Daoy (cell line): ENCODE measurements at regions not wholly inside any gene's neighbourhood (a gene's known extent, or its start where the extent isn't known, plus 50 kb on each side); places are given as distances from the start of the nearest gene placed in this dataset.
"Not testable (repeated sequence)": the region's sequence is repeated elsewhere in the genome, so short reads cannot be mapped to it uniquely, and the experiment has no call there.

ENCODE experiments used
- DNase-seq: peaks from one replicate; pipeline ENCODE4 v3.0.0-alpha.2; 2015; ENCODE audit warnings: low read depth

DNA sequence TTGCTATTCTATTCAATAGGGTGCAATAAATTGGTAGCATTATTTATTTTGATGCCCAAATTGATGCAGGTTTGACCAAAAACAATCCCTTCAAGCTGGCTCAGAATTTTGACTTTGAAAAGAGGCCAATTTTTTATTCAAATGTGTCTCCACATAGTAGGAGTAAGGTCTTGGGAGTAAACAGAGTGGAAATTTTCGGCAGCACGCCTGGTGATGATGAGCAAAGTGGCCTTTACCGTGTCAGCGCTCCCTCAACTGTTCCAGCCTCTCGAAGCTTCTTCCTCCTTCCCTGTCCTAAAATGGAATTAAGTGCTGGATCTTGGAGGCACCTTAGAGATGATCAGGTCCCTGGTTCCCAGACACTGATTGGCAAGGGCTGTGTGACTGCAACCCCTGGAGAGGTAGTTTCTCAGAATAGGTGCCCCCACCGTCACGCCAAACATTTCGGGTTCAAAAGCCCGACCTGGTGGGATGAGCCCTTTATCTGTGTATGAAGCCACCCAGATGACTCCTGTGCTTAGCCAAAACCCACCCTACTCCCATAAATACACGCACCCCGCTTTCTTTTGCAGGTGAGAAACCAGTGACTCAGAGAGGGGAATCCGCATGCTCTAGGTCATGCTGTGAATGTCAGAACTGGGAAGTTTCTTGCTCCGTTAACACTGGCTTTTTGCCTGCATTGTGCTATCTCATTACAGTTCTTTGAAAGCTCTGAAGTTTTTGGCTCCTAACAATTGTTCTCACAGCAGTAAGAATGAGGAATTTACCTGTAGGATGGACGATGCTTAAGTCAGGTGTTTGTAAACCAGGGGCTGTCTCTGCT, 89.1 kb downstream of the CRYGS start:
- DNase-seq = no peak

DNA sequence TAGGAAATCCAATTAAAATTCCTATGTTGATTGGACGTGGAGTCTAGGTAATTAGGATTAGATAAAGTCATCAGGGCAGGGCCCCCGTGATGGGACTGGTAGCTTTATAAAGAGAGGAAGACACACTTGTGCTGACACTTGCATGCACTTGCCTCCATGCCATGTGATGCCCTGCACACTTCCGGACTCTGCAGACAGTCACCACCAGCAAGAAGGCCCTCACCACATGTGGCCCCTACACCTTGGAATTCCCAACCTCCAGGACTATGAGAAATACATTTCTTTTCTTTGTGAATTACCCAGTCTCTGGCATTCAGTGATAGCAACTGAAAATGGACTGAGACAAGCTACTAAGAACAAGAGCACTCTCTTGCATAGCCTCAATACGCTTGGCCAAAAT, 90.6 kb downstream of the CRYGS start:
- no peak for DNase-seq

DNA sequence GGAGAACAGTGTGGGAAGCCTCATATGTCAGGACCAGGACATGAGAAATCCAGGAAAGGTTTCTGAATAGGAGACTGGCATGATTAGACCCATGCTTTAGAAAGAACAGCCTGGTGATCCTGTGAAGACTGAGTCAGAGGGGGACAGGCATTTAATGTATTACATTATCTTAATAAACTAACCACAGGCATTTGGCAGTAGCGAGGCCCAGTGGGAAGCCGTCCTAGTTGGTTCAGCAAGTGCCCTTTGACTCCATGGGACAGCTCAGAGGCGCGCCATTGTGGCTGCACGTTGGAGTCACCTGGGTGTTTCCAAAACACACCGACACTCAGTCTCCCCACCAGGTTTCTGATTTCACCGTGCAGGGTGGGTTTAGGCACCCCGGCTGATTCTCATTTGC, 90.5 kb upstream of the DGKG start:
- peak; percentile 88 for DNase-seq

DNA sequence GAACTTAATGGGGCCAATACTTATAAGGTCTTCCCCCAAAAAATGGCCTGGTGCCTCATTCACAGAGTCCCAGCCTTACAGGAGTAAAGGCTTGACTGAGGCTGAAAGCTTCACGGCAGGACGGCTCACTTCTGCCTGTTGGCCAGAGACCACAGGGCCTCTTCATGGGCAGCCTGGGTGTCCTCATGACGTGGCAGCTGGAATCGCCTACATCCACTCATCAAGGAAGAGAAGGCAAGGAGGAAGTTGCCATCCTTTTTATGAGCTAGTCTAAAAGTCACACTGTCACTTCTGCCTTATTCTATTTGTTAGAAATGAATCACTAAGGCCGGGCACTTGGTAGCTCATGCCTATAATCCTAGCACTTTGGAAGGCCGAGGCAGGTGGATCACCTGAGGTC, 89.3 kb upstream of the DGKG start:
- DNase-seq = peak; percentile 15

- no peak for DNase-seq
Observed at GRCh38 chr3:186444974-186445373, 82.9 kb upstream of the DGKG start.

- DNase-seq = no peak
Observed at GRCh38 chr3:186444288-186444687, 82.3 kb upstream of the DGKG start.

DNA sequence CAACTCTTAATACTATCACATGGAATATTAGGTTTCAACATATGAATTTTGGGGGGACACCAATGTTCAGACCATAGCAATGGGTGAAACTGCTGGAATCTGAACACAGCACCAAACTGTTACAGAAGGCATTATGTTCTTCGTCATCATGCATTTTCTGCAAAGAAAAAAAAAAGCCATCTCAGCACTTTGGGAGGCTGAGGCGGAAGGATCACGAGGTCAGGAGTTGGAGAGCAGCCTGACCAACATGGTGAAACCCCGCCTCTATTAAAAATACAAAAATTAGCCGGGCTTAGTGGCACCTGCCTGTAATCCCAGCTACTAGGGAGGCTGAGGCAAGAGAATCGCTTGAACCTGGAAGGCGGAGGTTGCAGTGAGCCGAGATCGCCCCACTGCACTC, 80.9 kb upstream of the DGKG start:
- DNase-seq = not testable (repeated sequence)

GRCh38 chr3:186442162-186442561, 80.1 kb upstream of the DGKG start:
- DNase-seq = no peak

GRCh38 chr3:186440891-186441290, 78.9 kb upstream of the DGKG start:
- DNase-seq = no peak

GRCh38 chr3:186439725-186440124, 77.7 kb upstream of the DGKG start:
- DNase-seq = no peak

- DNase-seq = not testable (repeated sequence)
Observed at GRCh38 chr3:186435332-186435731, 73.3 kb upstream of the DGKG start.

GRCh38 chr3:186432944-186433732, 71.1 kb upstream of the DGKG start:
- no peak for DNase-seq

DNA sequence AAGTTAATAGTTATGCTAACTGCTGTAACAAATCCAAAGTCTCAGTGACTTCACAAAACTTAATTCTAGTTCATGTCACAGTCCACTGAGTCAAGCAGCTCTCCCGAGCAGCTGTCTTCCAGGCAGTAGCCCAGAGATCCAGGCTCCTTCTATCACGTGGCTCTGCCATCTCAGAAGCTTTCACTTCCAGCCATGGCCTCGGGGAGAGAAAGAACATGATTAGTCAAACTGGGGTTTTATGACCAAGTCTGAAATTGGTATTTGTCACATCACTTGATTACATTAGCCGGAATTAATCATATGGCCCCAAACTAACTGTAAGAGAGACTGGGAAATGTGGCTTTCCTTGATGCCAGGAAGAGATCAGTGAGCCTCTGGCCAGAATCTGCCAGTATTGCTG, 70.2 kb upstream of the DGKG start:
- peak; percentile 44 for DNase-seq

- no peak for DNase-seq
Observed at GRCh38 chr3:186427627-186428281, 65.7 kb upstream of the DGKG start.

DNA sequence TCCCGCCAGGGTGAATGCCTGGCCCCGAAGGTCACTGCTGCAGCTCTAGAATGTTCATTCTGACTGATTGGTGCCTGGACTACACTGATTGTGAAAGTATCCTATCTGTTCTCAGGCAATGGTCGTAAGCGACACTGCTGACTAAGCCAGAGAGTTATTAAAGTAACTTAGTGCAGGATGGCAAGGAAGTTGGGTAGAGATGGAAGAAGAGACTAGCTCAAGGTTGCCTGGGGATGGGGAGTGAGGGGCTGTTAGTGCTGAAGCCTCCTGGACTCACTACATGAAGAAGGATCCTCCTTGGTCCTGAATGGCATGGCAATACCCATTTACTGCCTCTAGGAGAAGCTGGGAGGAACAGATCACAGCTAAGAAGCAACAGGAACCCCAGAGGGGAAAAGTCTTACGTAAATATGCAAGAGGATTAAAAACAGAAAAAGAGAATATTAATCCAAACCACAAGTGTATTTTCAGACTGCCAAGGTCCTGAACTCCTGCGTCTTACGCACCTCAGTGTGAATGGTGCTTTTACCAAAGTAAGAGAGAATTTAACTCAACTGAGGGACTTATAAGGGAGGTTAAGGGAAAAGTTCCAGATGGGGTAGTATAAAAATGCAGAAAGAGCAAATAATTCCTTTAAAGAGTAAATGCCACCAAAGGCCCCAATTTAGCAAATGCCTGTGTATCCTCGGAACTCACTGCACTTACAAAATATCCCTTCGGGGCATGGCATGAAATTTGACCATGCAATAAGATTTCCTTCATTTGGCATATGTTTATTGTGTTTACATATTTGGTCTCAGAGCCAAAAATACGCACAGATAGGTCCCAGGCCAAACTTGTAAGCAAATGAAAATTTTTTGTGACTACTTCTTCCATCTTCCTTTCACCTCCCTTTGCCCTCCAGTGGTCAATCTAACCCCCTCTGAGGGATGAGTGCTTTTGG, 64.0 kb upstream of the DGKG start:
- no peak for DNase-seq

DNA sequence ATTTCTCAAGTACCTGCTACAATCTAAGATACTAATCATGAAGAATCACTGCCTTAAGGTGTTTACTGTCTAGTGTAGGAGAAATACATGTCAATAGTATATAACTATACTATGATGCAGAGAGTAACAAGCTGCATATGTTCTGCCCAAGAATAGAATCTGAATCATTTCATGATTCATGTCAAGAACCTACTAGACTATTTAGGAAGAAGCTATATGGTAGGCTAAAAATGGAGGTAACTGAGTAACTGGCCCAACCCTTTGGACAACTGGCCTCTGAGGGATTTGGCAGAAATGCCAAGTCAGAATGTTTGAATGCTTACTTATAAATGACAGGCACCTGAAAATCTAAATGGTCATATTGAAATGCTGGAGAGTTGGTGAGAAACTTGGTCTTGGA, 59.9 kb upstream of the DGKG start:
- DNase-seq = no peak

DNA sequence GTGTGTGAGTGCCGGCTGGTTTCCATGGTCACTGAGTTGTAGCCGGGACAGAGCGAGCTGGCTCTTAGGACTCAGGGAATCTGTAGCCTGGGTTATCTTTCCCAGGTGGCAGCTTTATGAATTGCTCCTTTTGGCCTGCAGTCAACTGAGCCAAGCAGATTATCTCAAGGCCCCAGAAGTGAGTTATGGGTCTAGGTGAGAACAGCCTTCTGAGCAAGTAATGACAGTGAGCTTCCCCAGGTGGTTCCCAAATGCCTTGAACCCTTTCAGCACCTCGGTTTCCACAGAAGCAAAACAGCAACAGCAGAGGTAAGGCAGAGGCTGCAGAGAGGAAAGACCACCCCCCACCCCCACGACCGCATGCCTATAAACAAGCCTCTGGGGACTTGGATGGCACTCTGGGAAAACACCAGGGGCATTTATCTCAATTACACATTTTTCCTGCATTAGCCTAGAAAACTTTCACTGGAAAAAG, 56.7 kb upstream of the DGKG start:
- peak; percentile 31 for DNase-seq

DNA sequence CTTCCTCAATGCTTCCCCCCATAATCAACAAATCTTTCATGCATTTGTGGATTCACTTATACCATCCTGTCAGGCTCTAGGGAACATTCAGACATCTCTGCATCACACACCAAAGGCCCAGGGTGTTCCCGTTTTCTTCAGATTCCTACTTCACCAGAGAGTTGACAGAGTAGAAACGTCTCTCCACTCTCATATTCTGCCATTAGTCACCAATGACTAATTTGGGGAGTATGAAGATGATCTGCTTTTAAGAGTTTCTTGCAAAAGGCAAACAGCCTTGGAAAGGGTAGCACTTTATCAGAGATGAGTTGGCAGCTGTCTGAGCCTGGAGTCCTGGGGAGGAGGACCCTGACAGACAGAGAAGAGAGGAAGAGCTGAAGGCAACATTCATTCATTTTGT, 55.8 kb upstream of the DGKG start:
- peak; percentile 73 for DNase-seq

GRCh38 chr3:186414735-186415419, 52.8 kb upstream of the DGKG start:
- DNase-seq = peak; percentile 82

- DNase-seq = peak; percentile 21
Observed at GRCh38 chr3:186413615-186414415, 51.8 kb upstream of the DGKG start.
